ENCODE measurements at regions not wholly inside any gene's neighbourhood (a gene's known extent, or its start where the extent isn't known, plus 50 kb on each side); places are given as distances from the start of the nearest gene placed in this dataset.

DNA sequence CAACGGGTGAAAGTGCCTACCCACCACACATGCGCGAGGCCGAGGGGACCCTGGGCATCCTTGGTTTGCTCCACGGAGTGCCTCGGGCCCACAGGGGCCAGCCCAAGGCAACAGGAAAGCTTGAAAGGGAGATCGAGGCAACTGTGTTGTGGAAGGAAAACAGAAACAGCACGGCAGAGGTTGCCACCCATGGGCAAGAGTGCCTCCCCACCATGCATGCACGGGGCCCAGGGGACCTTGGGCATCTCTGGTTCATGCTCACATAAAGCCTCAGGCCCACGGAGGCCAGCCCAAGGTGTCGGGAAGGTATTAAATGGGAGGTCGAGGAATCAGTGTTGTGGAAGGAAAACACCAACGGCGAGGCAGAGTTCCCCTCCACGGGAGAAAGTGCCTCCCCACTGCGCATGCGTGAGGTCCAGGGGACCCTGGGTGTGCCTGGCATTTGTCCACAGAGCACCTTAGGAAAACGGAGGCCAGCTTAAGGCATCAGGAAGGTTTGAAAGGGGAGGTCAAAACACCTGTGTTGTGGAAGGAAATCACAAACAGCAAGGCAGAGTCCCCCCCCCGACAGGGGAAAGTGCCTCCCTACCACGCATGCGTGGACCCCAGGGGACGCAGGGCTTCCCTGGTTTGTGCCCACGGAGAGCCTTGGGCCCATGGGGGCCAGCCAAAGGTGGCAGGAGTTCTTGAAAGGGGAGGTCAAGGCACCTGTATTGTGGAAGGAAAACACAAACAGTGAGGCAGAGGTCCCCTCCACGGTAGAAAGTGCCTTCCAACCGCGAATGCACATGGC, 367.3 kb downstream of the ALG10 start:
- no peak overlapping the region for H3K4me3 ChIP-seq (ENCODE audit: low read depth, low read length)
- TF ChIP-seq, protein P1, sequence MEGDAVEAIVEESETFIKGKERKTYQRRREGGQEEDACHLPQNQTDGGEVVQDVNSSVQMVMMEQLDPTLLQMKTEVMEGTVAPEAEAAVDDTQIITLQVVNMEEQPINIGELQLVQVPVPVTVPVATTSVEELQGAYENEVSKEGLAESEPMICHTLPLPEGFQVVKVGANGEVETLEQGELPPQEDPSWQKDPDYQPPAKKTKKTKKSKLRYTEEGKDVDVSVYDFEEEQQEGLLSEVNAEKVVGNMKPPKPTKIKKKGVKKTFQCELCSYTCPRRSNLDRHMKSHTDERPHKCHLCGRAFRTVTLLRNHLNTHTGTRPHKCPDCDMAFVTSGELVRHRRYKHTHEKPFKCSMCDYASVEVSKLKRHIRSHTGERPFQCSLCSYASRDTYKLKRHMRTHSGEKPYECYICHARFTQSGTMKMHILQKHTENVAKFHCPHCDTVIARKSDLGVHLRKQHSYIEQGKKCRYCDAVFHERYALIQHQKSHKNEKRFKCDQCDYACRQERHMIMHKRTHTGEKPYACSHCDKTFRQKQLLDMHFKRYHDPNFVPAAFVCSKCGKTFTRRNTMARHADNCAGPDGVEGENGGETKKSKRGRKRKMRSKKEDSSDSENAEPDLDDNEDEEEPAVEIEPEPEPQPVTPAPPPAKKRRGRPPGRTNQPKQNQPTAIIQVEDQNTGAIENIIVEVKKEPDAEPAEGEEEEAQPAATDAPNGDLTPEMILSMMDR (conservative IDR thresholded peaks at IDR 0.05; ENCODE audit: low read depth, low read length) = no peak
- DNase-seq (ENCODE audit: low read depth) = no peak

DNA sequence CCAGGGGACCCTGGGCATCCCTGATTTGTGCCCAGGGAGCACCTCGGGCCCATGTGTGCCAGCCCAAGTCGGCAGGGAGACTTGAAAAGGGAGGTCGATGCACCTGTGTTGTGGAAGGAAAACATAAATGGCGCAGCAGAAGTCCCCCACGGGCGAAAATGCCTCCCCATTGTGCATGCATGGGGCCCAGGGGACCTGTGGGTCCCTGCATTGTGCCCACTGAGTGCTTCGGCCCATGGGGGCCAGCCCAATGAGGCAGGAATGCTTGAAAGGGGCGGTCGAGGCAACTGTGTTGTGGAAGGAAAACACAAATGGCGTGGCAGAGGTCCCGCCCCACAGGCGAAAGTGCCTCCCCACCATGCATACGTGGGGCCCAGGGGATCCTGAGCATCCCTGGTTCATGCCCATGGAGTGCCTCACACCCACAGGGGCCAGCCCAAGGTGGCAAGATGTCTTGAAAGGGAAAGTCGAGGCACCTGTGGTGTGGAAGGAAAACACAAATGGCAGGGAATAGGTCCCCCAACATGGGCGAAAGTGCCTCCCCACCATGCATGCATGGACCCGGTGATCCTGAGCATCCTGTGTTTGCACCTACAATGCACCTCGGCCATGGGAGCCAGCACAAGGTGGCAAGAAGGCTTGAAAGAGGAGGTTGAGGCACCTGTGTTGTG, 368.0 kb downstream of the ALG10 start:
- no peak overlapping the region for H3K4me3 ChIP-seq (ENCODE audit: low read depth, low read length)
- TF ChIP-seq, protein P1 (conservative IDR thresholded peaks at IDR 0.05; ENCODE audit: low read depth, low read length) = no peak
- no peak for DNase-seq (ENCODE audit: low read depth)

DNA sequence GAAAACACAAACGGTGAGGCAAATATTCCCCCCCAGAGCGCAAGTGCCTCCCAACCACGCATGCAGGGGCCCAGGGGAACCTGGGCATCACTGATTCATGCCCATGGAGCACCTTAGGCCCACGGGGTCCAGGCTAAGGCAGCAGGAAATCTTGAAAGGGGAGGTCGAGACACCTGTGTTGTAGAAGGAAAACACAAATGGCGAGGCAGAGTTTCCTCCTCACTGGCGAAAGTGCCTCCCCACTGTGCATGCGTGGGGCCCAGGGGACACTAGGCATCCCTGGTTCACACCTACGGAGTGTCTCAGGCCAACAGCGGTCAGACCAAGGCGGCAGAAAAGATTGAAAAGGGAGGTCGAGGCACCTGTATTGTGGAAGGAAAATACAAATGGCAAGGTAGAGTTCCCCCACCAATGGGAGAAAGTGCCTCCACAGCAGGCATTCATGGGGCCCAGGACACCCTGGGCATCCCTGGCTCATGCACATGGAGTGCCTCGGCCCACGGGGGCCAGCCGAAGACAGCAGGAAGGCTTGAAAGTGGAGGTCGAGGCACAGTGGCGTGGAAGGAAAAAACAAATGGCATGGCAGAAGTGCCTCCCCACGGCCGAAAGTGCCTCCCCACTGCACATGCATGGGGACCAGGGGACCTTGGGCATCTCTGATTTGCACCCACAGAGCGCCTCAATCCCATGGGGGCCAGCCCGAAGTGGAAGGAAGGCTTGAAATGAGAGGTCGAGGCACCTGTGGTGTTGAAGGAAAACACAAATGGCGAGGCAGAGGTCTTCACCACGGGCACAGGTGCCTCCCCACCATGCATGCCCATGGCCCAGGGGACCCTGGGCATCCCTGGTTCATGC, 368.8 kb downstream of the ALG10 start:
- no peak for DNase-seq (ENCODE audit: low read depth)
- TF ChIP-seq, protein P1 (conservative IDR thresholded peaks at IDR 0.05; ENCODE audit: low read depth, low read length) = no peak
- H3K4me3 ChIP-seq (ENCODE audit: low read depth, low read length) = no peak overlapping the region

GRCh38 chr12:34391771-34392581, 369.7 kb downstream of the ALG10 start:
- no peak for DNase-seq (ENCODE audit: low read depth)
- TF ChIP-seq, protein P1 (conservative IDR thresholded peaks at IDR 0.05; ENCODE audit: low read depth, low read length) = no peak
- H3K4me3 ChIP-seq (ENCODE audit: low read depth, low read length) = no peak overlapping the region

DNA sequence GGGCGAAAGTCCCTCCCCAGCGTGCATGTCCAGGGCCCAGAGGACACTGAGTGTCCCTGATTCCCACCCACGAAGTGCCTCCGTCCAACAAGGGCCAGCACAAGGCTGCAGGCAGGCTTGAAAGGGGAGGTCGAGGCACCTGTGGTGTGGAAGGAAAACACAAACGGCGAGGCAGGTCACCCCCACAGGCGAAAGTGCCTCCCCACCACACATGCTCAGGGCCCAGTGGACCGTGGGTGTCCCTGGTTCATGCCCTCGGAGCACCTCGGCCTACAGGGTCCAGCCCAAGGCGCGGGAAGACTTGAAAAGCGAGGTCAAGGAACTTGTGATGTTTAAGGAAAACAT, 370.4 kb downstream of the ALG10 start:
- H3K4me3 ChIP-seq (ENCODE audit: low read depth, low read length) = no peak overlapping the region
- TF ChIP-seq, protein P1 (conservative IDR thresholded peaks at IDR 0.05; ENCODE audit: low read depth, low read length) = no peak
- no peak for DNase-seq (ENCODE audit: low read depth)

DNA sequence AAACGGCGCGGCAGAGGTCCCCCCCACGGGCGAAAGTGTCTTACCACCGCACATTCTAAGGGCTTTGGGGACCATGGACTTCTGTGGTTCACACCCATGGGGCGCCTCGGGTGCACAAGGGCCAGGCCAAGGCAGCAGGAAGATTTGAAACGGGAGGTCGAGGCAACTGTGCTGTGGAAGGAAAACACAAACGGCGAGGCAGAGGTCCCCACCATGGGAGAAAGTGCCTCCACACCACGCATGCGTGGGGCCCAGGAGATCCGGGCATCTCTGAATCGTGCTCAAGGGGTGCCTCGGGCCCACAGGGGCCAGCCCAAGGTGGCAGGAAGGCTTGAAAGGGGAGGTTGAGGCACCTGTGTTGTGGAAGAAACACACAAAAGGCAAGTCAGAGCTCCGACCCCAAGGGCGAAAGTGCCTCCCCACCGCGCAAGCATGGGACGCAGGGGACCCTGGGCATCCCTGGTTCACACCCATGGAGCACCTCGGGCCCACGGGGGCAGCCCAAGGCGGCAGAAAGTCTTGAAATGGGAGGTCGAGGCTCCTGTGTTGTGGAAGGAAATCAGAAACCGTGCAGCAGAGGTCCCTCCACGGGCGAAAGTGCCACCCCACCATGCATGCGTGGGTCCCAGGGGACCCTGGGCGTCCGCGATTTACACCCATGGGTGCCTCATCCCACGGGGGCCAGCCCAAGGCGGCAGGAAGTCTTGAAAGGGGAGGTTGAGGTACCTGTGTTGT, 371.0 kb downstream of the ALG10 start:
- TF ChIP-seq, protein P1 (conservative IDR thresholded peaks at IDR 0.05; ENCODE audit: low read depth, low read length) = no peak
- no peak for DNase-seq (ENCODE audit: low read depth)
- H3K4me3 ChIP-seq (ENCODE audit: low read depth, low read length) = no peak overlapping the region
